ENCODE measurements at regions not wholly inside any gene's neighbourhood (a gene's known extent, or its start where the extent isn't known, plus 50 kb on each side); places are given as distances from the start of the nearest gene placed in this dataset.
"Not testable (repeated sequence)": the region's sequence is repeated elsewhere in the genome, so short reads cannot be mapped to it uniquely, and the experiment has no call there.

DNA sequence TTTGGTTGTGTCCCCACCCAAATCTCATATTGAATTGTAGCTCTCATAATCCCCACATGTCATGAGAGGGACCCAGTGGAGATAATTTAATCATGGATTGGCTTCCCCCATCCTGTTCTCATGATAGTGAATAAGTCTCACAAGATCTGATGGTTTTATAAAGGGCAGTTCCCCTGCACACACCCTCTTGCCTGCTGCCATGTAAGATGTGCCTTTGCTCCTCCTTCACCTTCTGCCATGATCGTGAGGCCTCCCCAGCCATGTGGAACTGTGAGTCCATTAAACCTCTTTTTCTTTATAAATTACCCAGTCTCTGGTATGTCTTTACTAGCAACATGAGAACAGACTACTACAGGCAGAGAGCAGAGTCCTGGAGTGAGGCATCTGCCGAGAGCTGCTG, 90.2 kb upstream of the SLC45A1 start:
- not testable (repeated sequence) for FAIRE-seq

GRCh38 chr1:8226747-8227146, 91.2 kb upstream of the SLC45A1 start:
- no peak for FAIRE-seq

- not testable (repeated sequence) for FAIRE-seq
These were observed 91.9 kb upstream of the SLC45A1 start for GRCh38 chr1:8226024-8226423.

- FAIRE-seq = no peak
These were observed 94.4 kb upstream of the SLC45A1 start for GRCh38 chr1:8223526-8223925.

DNA sequence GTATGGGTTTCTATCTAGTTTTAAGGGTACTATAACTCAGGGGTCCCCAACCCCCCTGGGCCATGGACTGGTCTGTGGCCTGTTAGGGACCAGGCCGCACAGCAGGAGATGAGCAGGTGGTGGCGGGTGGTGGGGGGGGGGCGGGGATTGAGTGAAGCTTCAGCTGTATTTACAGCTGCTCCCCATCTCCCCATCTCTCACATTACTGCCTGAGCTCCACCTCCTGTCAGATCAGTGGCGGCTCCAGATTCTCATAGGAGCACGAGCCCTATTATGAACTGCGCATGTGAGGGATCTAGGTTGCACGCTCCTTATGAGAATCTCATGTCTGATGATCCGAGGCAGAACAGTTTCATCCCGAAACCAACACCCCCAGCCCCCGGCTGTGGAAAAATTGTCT, 95.1 kb upstream of the SLC45A1 start:
- FAIRE-seq = no peak

GRCh38 chr1:8219530-8219929, 98.4 kb upstream of the SLC45A1 start:
- FAIRE-seq = no peak

- FAIRE-seq = no peak
These were observed 99.4 kb upstream of the SLC45A1 start for GRCh38 chr1:8218351-8219092.

DNA sequence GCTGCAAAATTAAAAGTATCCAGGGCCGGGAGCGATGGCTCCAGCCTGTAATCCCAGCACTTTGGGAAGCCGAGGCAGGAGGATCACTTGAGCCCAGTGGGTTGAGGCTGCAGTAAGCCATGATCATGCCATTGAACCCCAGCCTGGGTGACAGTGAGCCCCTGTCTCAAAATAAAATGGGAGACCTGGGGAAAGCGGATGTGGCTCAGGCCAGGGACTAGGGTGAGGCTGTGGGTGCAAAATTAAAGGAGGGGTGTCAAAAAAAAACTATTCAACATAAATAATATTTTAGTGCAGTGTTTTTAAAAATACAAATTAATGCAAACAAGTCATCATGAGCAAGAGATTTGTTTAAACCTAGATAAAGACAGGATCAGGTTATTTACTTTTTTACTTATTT, 100.1 kb upstream of the SLC45A1 start:
- FAIRE-seq = no peak

DNA sequence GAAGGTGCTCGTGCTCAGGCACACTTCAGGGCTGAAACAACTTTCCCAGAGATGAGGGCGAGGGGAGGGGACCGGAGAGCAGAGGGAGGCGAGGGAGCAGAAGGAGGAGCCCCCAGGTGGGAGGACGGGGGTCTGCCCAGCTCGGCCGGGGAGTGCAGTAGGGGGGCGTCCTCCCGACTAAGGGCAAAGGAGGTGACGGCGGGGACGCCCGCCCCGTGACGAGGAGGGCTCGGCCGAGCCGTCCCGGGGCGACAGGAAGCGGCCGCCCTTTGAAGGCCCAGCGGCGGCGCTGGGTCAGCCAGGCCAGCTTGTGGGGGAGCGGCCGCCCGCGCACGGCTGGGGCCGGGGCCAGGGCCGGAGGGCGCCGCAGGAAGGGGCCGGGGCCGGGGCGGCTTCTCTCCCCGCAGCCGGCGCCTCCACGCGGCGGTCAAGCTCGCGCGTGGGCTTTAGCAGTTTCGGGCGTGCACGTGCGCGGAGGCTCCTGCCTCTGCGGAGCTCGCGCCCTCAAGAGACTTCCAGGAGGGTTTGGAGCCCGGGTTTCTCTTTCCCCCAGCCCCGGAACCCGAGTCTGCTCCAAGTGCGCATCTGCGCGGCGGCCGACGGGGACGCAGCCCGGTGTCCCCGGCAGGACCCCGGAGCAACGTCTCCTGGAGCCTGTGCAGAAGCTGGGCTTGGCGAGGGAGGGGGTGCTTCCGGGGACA, 100.8 kb upstream of the SLC45A1 start:
- FAIRE-seq = no peak

DNA sequence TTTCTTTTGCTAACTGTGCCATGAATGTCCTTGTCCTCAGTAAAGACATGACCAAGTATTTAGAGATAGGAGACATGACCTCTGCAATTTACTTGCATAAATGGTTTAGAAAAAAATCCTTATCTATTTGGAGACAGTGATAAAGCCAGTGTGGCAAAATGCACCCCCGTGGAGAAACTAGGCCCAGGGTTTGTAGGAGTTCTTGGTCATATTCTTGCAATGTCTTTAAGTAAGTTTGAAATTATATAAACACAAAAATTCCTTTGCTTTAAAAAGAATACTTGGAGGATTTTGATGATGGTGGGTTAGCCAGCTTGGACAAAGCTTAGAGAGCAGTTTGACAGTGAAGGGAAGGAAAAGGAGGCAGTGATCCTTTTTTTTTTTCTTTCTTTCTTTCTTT, 101.9 kb upstream of the SLC45A1 start:
- no peak for FAIRE-seq

- no peak for FAIRE-seq
These were observed 103.3 kb upstream of the SLC45A1 start for GRCh38 chr1:8214501-8215173.

- no peak for FAIRE-seq
These were observed 104.2 kb upstream of the SLC45A1 start for GRCh38 chr1:8213676-8214075.

- FAIRE-seq = no peak
These were observed 104.8 kb upstream of the SLC45A1 start for GRCh38 chr1:8213136-8213535.

- no peak for FAIRE-seq
These were observed 105.3 kb upstream of the SLC45A1 start for GRCh38 chr1:8212580-8213031.

- FAIRE-seq = no peak
These were observed 105.9 kb upstream of the SLC45A1 start for GRCh38 chr1:8211883-8212579.

DNA sequence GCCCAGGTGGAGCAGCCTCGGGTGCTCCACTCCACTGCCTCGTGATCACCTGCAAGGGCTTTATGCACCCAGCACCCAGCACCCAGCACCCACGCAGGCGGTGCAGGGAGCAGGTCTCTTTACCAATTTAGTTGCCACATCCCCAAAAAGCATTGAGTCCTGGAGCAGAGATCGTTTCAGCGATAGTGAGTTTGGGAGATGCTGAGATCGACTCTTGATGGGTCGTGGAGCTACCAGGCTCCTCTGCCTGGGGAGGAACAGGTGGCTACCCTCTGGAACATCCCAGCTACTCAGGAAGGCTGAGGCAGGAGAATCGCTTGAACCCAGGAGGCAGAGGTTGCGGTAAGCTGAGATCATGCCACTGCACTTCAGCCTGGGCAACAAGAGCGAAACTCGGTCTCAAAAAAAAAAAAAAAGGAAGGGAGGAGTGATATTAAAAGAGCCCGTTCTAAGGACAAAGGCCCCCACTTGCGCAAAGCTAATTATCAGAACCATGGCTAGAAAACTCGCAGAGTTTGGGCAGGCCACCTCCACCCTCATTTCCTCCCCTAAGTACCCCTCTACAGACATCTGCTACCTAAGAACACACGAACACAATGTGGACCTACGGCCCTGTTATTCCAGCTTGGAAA, 106.5 kb upstream of the SLC45A1 start:
- FAIRE-seq = no peak

- FAIRE-seq = no peak
These were observed 110.7 kb upstream of the SLC45A1 start for GRCh38 chr1:8207202-8207601.

DNA sequence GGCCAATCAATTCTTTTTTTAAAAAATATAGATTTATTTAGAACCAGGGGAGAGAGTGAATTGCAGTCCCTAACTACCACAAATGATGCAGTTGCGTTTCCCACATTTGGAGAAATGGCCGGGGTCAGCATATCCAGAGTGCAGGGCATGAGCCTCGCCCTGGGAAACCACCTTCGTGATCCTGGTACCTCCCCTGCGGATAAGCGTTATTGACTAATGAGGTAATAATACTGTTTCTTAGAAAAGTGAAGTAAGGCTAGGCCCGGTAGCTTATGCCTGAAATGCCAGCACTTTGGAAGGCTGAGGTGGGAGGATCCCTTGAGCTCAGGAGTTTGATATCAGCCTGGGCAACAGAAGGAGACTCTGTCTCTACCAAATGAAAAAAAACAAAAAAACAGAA, 111.5 kb upstream of the SLC45A1 start:
- FAIRE-seq = no peak

DNA sequence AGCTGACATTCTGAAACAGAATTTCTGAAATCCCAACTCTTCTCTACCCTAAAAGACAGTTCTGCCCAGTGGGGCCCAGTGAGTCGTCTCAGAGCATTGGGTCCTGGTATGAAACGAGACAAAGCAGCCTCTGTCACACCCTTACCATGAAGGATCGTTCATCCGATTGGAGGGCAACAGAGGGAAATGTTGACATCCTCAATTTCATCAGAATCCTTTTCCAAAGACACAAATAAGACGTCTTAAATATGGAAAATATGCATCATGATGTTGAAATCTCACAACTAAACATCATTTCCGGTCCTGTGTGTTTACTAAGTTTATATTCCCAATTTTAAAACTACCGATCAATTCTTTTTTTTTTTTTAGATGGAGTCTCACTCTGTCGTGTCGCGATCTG, 112.1 kb upstream of the SLC45A1 start:
- FAIRE-seq = no peak

DNA sequence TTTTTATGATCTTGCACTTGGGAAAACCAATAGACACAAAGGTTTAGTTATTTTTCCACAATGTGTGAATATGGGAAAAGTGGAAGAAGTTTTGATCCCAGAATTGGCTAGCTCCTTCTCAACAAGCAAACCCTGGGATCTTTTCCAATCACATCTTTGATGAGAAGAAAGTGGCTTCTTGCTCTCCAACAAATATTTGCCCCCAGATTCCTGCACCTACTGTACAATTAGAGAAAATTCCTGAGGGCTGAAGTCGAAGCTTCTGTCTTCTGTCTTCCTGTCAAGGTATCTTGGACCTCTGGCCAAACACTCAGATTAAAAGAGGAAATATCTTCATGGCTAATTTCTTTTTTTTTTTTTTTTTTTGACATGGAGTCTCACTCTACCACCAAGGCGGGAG, 113.1 kb upstream of the SLC45A1 start:
- no peak for FAIRE-seq

DNA sequence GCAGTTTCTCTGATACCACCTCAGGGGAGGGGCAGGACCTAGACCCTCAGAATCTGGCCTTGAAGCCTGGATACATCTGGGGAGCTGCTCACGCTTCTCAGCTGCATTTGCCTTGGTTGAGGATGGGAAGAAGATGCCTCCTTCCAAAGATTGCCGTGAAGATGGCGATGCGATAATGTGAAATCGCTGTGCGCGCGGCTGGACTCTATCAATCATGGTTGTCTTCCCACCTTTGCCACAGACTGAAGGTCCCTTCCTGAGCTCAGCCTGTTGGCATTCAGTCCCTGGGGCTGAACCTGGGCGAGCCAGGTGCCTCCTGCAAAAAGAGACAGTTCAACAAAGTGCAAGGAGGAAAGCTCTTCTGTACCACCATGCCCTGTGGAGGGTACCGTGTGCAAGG, 114.4 kb upstream of the SLC45A1 start:
- FAIRE-seq = no peak

- no peak for FAIRE-seq
These were observed 114.9 kb upstream of the SLC45A1 start for GRCh38 chr1:8203056-8203455.

All from endometrium (tissue), 2 donors.